A172 (cell line): ENCODE measurements at regions not wholly inside any gene's neighbourhood (a gene's known extent, or its start where the extent isn't known, plus 50 kb on each side); places are given as distances from the start of the nearest gene placed in this dataset.
"Not testable (repeated sequence)": the region's sequence is repeated elsewhere in the genome, so short reads cannot be mapped to it uniquely, and the experiment has no call there.

Source experiments
- DNase-seq: peaks from one replicate; pipeline ENCODE4 v3.0.0-alpha.2; 2015; ENCODE audit warnings: low spot score

GRCh38 chr14:83294941-83295340, 1761.3 kb upstream of the SEL1L start:
- DNase-seq, result no peak

DNA sequence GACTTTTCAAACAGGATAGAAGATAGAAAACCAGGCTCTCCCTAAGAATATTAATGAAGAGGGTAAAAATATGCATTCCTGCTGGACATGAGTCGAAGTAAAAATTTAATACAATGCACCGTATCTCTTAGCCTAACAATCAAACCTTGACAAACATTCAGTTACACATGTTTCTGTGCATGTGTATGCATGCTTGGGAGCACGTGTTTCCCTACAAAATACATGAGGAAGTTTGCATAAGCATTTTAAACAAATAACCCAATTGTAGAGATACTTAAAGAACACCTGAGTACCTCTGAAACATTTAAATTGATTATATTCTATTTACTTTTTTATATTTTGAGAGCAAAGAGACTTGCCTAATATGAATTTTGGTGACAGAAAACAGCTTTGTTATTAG, 1763.7 kb upstream of the SEL1L start:
- DNase-seq, result no peak

- DNase-seq, result not testable (repeated sequence)
These were observed 1764.4 kb upstream of the SEL1L start for GRCh38 chr14:83298016-83298415.

- peak; percentile 13 for DNase-seq
These were observed 1766.9 kb upstream of the SEL1L start for GRCh38 chr14:83300476-83301064.

GRCh38 chr14:83301791-83302190, 1768.1 kb upstream of the SEL1L start:
- no peak for DNase-seq

- no peak for DNase-seq
These were observed 1775.6 kb upstream of the SEL1L start for GRCh38 chr14:83309211-83309610.

GRCh38 chr14:83309833-83310232, 1776.2 kb upstream of the SEL1L start:
- no peak for DNase-seq

- no peak for DNase-seq
These were observed 1778.9 kb upstream of the SEL1L start for GRCh38 chr14:83312511-83312910.

DNA sequence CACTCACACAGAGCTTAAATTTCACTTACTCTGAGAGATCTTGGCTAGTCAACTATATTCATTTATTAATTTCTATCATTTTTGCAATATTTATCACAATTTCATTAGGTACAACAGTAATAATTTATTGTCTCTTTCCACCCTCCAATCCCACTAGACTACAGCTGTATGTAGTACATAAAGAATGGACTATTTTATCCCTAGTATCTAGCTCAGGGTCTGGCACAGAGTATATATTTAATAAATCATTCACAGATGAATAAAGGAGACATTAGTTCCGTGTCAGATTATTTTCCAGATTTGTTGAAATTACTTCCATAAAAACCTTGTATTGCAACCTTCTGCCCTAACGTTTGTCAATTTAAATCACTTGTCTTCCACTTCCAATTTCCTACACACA, 1781.1 kb upstream of the SEL1L start:
- DNase-seq, result no peak

GRCh38 chr14:83316356-83316755, 1782.7 kb upstream of the SEL1L start:
- DNase-seq, result no peak

DNA sequence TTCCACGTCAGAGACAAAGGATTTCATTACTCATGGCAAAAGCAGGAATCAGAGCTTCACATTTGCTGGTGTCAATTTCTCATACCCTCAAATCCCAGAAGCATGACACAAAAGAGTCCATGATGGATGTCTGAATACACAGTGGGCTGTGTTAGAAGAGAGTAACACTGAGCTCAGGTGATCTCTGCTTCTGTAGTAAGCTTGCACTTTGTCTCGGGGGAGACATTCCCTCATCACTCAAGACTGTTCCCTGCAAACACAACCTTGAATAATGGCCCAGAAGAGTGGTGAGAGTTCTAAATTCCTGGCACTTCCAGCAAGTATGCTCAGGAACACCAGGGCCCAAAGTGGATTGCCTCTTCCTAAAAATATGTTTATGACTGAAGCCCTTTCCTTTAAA, 1787.2 kb upstream of the SEL1L start:
- no peak for DNase-seq

GRCh38 chr14:83331513-83331912, 1797.9 kb upstream of the SEL1L start:
- no peak for DNase-seq

GRCh38 chr14:83342590-83342989, 1808.9 kb upstream of the SEL1L start:
- DNase-seq, result no peak

- no peak for DNase-seq
These were observed 1814.2 kb upstream of the SEL1L start for GRCh38 chr14:83347874-83348273.

GRCh38 chr14:83355609-83356008, 1822.0 kb upstream of the SEL1L start:
- no peak for DNase-seq

DNA sequence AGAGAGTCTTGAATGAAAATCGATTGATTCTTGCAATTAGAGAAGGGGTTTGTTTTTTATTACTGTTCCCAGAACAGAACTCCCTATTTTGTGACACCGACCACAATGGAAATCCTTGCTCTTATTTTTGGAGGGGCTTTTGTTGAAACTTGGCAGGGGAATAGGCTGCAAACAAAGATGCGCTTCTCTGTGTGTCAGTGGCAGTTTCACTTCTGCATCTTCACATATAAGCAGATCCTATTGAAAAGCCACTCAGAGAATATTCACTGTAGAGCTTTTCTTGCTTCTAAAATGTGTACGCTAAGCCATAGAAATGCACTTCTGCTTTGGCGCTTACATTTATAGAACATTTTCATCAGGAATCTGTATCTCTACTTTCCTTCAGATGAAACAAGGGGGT, 1822.4 kb upstream of the SEL1L start:
- DNase-seq, result no peak

- DNase-seq, result no peak
These were observed 1838.6 kb upstream of the SEL1L start for GRCh38 chr14:83372271-83372670.

GRCh38 chr14:83379436-83379835, 1845.8 kb upstream of the SEL1L start:
- DNase-seq, result no peak

- no peak for DNase-seq
These were observed 1850.6 kb upstream of the SEL1L start for GRCh38 chr14:83384253-83384652.

DNA sequence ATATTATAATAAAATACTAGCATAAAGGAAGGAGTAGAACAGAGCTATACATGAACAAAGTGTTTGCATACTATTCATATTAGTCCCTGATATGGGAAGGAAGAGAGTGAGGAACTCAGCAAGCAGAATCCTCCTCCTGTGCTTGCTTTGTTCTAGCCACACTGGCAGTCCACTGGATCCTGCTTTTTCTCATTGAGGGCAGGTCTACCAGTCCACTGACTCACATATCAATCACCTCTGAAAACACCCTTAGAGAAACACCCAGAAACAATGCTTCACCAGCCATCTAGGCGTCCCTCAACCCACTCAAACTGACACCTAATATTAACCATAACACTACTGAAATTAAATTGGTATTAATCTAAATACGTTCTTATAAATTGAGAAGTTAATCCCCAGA, 1861.7 kb upstream of the SEL1L start:
- no peak for DNase-seq

GRCh38 chr14:83416476-83416875, 1882.8 kb upstream of the SEL1L start:
- DNase-seq, result no peak

GRCh38 chr14:83419420-83419819, 1885.8 kb upstream of the SEL1L start:
- no peak for DNase-seq

DNA sequence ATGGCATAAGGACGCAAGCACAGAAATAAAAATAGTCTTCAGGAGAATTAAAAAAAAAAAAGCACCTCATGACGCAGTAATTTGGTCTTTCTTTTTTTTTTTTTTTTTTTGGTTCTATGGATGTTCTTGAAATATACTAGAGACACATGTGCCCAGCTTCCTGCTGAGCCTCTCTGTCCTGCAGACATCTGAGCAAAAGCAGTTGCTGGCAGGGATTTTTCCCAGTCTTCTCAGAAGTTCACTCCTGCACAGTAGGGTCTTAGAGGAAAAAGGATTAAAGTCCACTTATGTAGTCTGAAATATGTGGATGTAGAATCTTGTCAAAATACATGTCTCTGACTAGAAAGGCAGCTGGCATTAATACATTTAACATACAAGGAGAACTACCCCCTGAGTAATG, 1888.1 kb upstream of the SEL1L start:
- no peak for DNase-seq

GRCh38 chr14:83425138-83425537, 1891.5 kb upstream of the SEL1L start:
- DNase-seq, result peak; percentile 68

GRCh38 chr14:83425706-83426105, 1892.1 kb upstream of the SEL1L start:
- DNase-seq, result no peak
